Motor neuron (in vitro differentiated cells): ENCODE measurements at regions not wholly inside any gene's neighbourhood (a gene's known extent, or its start where the extent isn't known, plus 50 kb on each side); places are given as distances from the start of the nearest gene placed in this dataset.
"Not testable (repeated sequence)": the region's sequence is repeated elsewhere in the genome, so short reads cannot be mapped to it uniquely, and the experiment has no call there.

ENCODE experiments used
- ATAC-seq, 8 experiments: fragments of 200-7000 bp; cut with Tn5 transposase; replicated peaks in 6 of 8; 2 replicates each; pipeline ENCODE4 v1.8.0; 2021; ENCODE audit warnings: mild to moderate bottlenecking in 8 of 8, moderate library complexity in 8 of 8
- H3K27ac ChIP-seq, 2 donors: fragments of 250-450 bp; sonication (Bioruptor Pico); 2 replicates each; pipeline ENCODE4 v1.9.0; 2021; ENCODE audit warnings: antibody characterized with exemption in 2 of 2, mild to moderate bottlenecking in 2 of 2, moderate library complexity in 1 of 2
- H3K4me1 ChIP-seq, 2 donors: fragments of 250-450 bp; sonication (Bioruptor Pico); replicated peaks in 1 of 2; 2 replicates each; pipeline ENCODE4 v1.6.1; 2021; ENCODE audit warnings: antibody characterized with exemption in 2 of 2, mild to moderate bottlenecking in 2 of 2, moderate library complexity in 1 of 2
- H3K4me3 ChIP-seq, 5 donors: fragments of 250-450 bp; sonication (Bioruptor Pico); 2 replicates each; pipeline ENCODE4 v1.9.0; 2021; ENCODE audit warnings: antibody characterized with exemption in 5 of 5, mild to moderate bottlenecking in 5 of 5, moderate library complexity in 4 of 5
- WGBS, 10 experiments: fragments of 450-650 bp; shearing (Covaris generic); methylation state at CpG; one replicate each; pipeline ENCODE4 v1.0.0; 2022; 5-methylcytosine and 5-hydroxymethylcytosine counted together
- in situ Hi-C, 9 experiments: fragments of 400-800 bp; cut with MboI; loops; one replicate each; pipeline ENCODE4 v1.15.0; 2021; ENCODE audit warnings: low sequenced_read_pairs in 9 of 9, low pct_unique_long_range_greater_than_20kb in 2 of 9; ENCODE audit not compliant: unreplicated experiment in 9 of 9

DNA sequence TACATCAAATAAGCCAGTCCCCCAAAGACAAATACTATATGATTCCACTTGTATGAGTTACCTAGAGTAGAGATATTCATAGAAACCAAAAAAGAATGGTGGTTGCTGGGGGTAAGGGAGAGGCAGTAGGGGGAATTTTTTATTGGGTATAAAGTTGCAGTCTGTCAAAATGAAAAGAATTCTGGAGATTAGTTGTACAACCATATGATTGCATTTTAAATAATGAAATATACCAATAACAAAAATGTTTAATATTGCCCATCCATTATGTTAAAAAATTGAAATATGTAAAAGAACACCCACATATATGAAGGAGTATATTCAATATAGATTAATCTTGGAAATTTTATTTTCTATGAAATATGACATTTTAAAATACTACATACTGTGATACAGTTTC is 1383.5 kb downstream of the FSCB start:
- in situ Hi-C loops, result no loop called here
- no peak overlapping the region for H3K4me3 ChIP-seq
- ATAC-seq, result no peak
- H3K27ac ChIP-seq, result no peak overlapping the region
- H3K4me1 ChIP-seq, result no peaks in the 10 kb centered on the region

DNA sequence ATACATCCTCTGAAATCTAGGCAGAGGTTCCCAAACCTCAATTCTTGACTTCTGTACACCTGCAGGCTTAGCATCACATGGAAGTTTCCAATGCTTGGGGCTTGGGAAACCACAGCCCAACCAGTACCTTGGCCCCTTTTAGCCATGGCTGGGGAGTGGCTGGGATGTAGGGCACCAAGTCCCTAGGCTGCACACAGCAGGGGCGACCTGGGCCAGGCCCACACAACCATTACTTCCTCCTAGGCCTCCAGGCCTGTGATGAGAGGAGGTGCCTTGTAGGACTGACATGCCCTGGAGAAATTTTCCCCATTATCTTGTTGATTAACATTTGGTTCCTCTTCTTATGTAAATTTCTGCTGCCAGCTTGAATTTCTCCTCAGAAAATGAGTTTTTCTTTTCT is 1387.4 kb downstream of the FSCB start:
- no peak overlapping the region for H3K27ac ChIP-seq
- no peak overlapping the region for H3K4me3 ChIP-seq
- WGBS, 10 experiments, result 57% methylated on average over 1 of the region's 1 CpG; no CpG with 5 or more reads in 9 of the 10 experiments
- no peak for ATAC-seq
- H3K4me1 ChIP-seq, result no peaks in the 10 kb centered on the region
- in situ Hi-C loops, result no loop called here

DNA sequence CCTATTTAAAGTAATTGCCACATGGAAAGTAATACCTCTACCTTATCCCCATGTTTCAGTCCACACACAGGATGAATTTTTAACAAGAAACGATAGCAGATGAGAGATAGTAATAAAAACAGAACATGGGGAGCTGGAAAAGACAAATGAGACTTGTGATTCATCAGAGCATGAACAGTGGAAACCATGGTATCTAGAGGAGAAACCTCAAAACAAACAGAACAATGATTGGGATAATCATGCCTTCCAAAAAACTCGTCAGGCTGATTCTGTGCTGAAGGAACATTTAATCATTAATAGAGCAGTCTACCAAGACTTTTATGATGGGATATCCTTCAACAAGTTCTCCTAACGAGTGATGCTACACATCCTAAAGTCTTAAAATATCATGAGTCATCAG is 1390.7 kb downstream of the FSCB start:
- in situ Hi-C loops, result no loop called here
- H3K4me1 ChIP-seq, result no peaks in the 10 kb centered on the region
- H3K4me3 ChIP-seq, result no peak overlapping the region
- H3K27ac ChIP-seq, result no peak overlapping the region
- 0 to 91% (median 75%) methylated on average over 1 to 3 of the region's 3 CpGs for WGBS, 10 experiments
- no peak for ATAC-seq

DNA sequence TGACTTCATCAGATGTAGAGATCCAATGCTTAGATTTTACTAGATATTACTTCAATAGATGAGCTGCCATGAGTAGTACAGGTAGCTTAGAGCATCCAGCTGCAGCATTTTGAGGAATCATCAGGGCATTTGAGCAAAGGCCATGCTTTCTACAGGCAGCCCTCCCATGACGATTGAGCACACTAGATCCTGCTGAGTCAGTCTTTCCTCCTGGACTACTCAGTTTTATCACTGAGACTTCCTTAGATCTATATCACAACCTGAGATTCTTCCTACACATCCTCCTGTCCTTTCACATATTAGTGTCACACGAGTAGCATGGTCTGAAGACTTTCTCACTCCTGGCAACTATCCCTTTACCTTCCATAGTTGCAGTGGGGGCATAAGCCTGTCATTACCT is 1401.8 kb downstream of the FSCB start:
- no peak for ATAC-seq
- 10 to 75% (median 55%) methylated on average over 2 of the region's 2 CpGs; no CpG with 5 or more reads in 3 of the 10 experiments for WGBS, 10 experiments
- Histone ChIP-seq H3K4me1 (no peaks in the 10 kb centered on the region), H3K27ac (no peak overlapping the region), H3K4me3 (no peak overlapping the region)
- in situ Hi-C loops, result no loop called here

DNA sequence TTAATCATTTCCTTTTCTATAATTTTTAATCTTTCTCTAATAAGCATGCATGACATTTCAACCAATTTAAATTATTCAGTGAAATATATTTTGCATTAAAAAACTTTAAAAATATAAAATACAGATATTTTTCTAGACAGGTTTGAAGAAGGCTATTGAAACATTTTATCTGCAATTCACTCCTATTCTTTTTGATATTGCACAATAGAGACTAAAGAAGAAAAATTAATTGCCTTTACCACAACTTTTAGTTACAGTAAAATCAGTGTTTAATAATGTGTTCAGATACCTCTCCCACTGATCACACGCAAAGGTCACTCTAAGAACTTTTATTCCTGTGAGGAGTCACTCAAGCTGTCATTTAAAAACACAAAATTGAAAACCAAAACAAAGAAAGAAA is 1416.7 kb downstream of the FSCB start:
- ATAC-seq, result no peak
- in situ Hi-C loops, result no loop called here
- Histone ChIP-seq H3K4me1 (no peaks in the 10 kb centered on the region), H3K4me3 (no peak overlapping the region), H3K27ac (no peak overlapping the region)
- WGBS, 10 experiments, result 0 to 100% (median 92%) methylated on average over 1 of the region's 1 CpG

DNA sequence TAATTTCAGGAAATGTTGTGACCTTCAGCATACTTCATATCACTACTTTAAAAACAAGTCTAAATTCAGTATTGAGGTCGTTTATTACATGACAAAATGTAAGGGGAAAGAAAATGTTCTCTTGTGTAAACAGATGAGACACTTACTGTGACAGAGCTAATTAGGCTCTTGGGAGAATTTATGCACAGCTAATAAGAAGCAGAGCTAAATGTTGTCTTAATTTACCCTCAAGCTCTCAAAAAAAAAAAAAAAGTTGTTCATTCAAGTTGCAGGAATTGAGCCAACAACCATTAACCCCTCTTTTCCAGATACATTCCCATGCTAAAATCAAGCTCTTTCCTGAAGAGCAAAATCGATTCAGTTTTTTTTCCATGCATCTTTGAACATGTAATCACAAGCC is 1419.4 kb downstream of the FSCB start:
- H3K27ac ChIP-seq, result no peak overlapping the region
- no peak overlapping the region for H3K4me3 ChIP-seq
- no peaks in the 10 kb centered on the region for H3K4me1 ChIP-seq
- no peak for ATAC-seq
- 0 to 100% (median 43%) methylated on average over 1 to 2 of the region's 2 CpGs for WGBS, 10 experiments
- in situ Hi-C loops, result no loop called here

GRCh38 chr14:43085819-43086218 is 1421.3 kb downstream of the FSCB start:
- no peaks in the 10 kb centered on the region for H3K4me1 ChIP-seq
- WGBS, 10 experiments, result 0 to 100% (median 71%) methylated on average over 1 of the region's 1 CpG; no CpG with 5 or more reads in 1 of the 10 experiments
- no peak overlapping the region for H3K4me3 ChIP-seq
- no peak for ATAC-seq
- in situ Hi-C loops, result no loop called here
- H3K27ac ChIP-seq, result no peak overlapping the region

DNA sequence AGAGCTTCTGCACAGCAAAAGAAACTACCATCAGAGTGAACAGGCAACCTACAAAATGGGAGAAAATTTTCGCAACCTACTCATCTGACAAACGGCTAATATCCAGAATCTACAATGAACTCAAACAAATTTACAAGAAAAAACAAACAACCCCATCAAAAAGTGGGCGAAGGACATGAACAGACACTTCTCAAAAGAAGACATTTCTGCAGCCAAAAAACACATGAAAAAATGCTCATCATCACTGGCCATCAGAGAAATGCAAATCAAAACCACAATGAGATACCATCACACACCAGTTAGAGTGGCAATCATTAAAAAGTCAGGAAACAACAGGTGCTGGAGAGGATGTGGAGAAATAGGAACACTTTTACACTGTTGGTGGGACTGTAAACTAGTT is 1439.7 kb downstream of the FSCB start:
- ATAC-seq, H3K27ac ChIP-seq, H3K4me3 ChIP-seq, in situ Hi-C loops, H3K4me1 ChIP-seq: not testable (repeated sequence)
- no CpG with 5 or more reads among the region's 3 CpGs for WGBS, 10 experiments

GRCh38 chr14:43056106-43056505 is 1449.4 kb downstream of the LRFN5 start:
- H3K27ac ChIP-seq, result no peak overlapping the region
- 0 to 86% (median 38%) methylated on average over 1 of the region's 1 CpG; no CpG with 5 or more reads in 2 of the 10 experiments for WGBS, 10 experiments
- H3K4me1 ChIP-seq, result no peaks in the 10 kb centered on the region
- in situ Hi-C loops, result no loop called here
- no peak for ATAC-seq
- H3K4me3 ChIP-seq, result no peak overlapping the region

DNA sequence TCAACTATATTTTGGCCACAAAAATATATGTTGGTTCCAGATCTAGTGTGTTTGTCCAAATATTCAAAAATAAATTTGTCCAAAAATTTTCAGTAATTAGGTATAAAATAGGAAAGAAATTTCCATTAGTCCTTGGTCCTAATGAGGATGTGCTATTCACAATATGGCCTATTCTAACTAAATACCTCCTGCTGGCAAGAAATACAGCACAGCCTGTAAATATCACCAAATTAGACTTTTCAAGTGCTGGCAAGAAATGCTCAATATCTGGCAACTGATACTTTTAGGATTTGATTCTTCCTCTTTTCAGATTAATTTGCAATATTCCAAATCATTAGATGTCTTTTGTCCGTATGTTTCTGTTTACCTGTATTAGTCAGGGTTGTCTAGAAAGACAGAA is 1446.2 kb downstream of the LRFN5 start:
- WGBS, 10 experiments, result 0 to 100% (median 86%) methylated on average over 1 of the region's 1 CpG; no CpG with 5 or more reads in 3 of the 10 experiments
- ATAC-seq, result no peak
- no peak overlapping the region for H3K4me3 ChIP-seq

GRCh38 chr14:43043850-43044249 is 1437.2 kb downstream of the LRFN5 start:
- in situ Hi-C loops, result no loop called here
- Histone ChIP-seq H3K4me1 (no peaks in the 10 kb centered on the region), H3K27ac (no peak overlapping the region), H3K4me3 (no peak overlapping the region)
- ATAC-seq, result no peak

More for the DNA sequence above, 1446.2 kb downstream of the LRFN5 start:
- Histone ChIP-seq H3K27ac (no peak overlapping the region), H3K4me1 (no peaks in the 10 kb centered on the region)
- in situ Hi-C loops, result no loop called here

DNA sequence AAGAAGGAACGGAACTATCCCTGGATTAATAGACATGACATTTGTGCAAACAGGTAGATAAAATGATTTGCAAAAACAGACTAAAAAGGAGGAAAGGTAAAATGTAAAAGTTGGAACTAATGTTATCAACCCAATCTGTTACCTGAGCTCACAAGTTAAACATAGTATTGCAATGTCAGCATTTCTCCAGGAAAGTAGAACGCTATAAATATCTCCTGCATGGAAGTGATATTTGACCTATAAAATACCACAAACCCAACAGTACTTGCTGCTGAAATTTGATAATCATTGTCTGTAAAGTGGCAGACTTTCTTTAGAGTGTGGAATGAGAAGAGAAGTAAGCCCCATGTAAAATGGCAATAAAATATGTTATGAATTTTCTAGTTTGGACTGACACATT is 1435.7 kb downstream of the LRFN5 start:
- Histone ChIP-seq H3K4me3 (no peak overlapping the region), H3K4me1 (no peaks in the 10 kb centered on the region), H3K27ac (no peak overlapping the region)
- 0 to 100% (median 88%) methylated on average over 1 to 2 of the region's 2 CpGs for WGBS, 10 experiments
- no peak for ATAC-seq
- in situ Hi-C loops, result no loop called here

GRCh38 chr14:43041976-43042375 is 1435.3 kb downstream of the LRFN5 start:
- WGBS, 10 experiments, result 8 to 91% (median 76%) methylated on average over 1 to 3 of the region's 3 CpGs
- no peak overlapping the region for H3K27ac ChIP-seq
- H3K4me3 ChIP-seq, result no peak overlapping the region
- ATAC-seq, result no peak
- in situ Hi-C loops, result no loop called here
- H3K4me1 ChIP-seq, result no peaks in the 10 kb centered on the region

DNA sequence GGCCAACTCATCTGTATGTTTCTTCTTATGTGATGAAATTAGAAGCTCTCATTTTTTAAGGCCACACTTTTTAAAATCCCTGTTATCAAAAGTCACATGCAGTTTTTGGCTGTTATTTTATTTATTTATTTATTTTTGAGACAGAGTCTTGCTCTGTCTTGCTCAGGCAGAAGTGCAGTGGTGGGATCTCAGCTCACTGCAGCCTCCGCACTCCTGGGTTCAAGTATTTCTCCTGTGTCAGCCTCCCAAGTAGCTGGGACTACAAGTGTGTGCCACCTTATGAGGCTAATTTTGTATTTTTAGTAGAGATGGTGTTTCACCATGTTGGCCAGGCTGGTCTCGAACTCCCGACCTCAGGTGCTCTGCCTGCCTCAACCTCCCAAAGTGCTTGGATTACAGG is 1434.5 kb downstream of the LRFN5 start:
- in situ Hi-C loops, result no loop called here
- Histone ChIP-seq H3K27ac (no peak overlapping the region), H3K4me3 (no peak overlapping the region), H3K4me1 (no peaks in the 10 kb centered on the region)
- 29 to 100% (median 83%) methylated on average over 1 to 3 of the region's 3 CpGs; no CpG with 5 or more reads in 1 of the 10 experiments for WGBS, 10 experiments
- no peak for ATAC-seq

DNA sequence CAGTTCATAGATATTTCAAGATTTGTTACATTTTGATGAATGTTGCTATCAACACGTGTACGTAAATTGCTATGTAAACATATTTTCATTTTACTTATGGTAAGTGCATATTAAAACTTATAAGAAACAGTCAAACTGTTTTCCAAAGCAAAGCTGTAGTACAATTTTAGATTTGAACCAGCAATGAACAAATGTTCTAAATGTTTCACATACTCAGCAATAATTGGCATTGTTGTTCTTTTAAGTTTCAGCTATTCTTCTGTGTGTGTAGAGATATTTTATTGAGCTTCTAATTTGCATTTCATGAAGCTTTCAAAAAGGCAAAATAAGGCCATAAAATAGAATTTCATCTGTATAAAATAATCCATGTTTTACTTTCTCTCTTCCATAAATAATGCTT is 1433.2 kb downstream of the LRFN5 start:
- H3K27ac ChIP-seq, result no peak overlapping the region
- no peak overlapping the region for H3K4me3 ChIP-seq
- in situ Hi-C loops, result no loop called here
- no peak for ATAC-seq
- no peaks in the 10 kb centered on the region for H3K4me1 ChIP-seq
- WGBS, 10 experiments, result 0 to 100% (median 67%) methylated on average over 2 of the region's 2 CpGs
